GM19023 (cell line): ENCODE measurements at regions not wholly inside any gene's neighbourhood (a gene's known extent, or its start where the extent isn't known, plus 50 kb on each side); places are given as distances from the start of the nearest gene placed in this dataset.

Experiments
- ATAC-seq: cut with Tn5 transposase; IDR thresholded peaks from one replicate; pipeline ENCODE4 v1.9.1; 2021; ENCODE audit warnings: mild to moderate bottlenecking, moderate library complexity; ENCODE audit not compliant: unreplicated experiment

DNA sequence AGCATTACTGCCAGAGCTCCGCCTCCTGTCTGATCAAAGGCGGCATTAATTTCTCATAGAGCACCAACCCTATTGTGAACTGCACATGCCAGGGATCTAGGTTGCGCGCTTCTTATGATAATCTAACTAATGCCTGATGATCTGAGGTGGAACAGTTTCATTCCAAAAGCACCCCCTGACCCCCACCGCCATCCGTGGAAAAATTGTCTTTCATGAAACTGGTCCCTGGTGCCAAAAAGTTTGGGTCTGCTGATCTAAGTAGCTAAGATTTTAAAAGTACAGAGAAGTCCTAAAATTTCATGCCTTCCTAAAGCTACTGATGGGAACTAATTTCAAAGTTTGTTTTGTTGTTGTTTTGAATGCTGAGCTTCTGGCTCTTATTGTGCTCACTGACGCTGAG is 281.6 kb downstream of the PRL start:
- ATAC-seq, result no peak

DNA sequence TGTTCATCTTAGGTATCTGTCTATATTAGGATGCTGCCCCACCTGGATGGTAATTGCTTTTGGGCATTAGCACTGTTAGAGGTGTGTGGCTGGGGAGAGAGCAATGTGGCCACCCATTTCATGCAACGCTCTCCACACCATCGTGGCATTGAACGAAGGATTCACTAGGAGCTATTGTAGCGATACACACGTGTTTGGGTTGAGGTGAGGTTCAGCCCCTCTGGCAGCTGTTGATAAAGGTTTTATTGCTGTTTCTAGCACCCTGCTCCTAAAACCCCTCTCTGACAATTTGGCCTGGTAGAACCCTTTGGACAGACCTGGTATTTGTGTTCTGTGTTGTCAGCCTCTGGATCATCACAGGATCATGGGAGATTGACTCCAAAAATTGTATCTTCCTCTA is 280.9 kb downstream of the PRL start:
- ATAC-seq, result no peak

DNA sequence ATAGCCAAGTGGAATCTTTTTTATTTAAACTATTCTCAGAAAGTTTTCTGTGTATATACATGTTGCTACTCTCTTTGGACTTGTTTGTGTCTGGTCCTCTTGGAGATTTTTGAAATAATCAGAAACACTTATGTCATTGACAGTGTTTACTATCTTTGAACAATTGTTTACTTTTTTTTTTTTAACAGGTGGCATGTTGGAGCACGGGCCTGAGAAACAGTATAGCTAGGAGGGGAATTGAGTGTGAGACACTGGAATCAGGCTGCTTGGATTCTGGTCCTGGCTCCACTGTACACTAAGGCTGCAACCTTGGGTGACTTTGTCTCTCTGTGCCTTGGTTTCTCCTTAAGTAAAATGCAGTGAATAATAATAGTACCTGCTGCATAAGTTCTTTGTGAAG is 279.6 kb downstream of the PRL start:
- ATAC-seq, result no peak

DNA sequence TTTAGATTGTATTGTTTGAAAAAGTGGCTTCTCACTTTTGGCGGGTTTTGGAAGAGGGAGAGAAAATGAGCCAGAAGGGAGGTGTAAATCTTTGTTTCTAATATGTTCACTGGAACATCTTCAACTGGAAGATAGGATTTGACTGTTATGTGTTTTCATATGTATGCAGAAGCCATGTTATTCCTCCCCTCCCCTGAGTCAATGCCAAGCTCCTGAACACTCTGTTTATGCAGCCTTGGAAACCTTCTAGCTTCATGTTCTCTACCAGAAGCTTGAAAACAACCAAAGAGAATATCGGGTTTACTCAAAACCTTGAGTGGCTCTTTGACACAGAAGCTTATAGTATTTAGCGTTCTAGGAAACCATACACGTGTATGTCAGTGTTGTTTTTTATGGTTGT is 279.1 kb downstream of the PRL start:
- ATAC-seq, result no peak

DNA sequence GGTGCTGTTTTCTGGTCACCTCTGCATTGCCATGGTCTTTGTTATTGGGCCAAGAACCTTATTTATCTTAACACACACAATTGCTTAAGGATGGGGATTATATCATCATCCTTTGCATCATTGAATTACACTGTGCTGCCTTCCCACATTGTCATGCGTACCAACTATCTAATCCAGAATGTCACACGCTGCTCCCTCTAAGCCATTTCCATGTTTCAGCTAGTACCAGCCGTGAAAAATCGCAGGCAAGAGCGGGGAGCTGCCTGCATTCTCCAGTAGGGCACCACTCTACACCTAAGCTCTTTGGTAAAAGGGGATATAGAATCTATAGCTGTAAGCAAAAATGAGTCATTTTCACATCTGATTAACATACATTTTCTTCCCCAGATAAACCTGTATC is 277.0 kb downstream of the PRL start:
- ATAC-seq, result no peak

DNA sequence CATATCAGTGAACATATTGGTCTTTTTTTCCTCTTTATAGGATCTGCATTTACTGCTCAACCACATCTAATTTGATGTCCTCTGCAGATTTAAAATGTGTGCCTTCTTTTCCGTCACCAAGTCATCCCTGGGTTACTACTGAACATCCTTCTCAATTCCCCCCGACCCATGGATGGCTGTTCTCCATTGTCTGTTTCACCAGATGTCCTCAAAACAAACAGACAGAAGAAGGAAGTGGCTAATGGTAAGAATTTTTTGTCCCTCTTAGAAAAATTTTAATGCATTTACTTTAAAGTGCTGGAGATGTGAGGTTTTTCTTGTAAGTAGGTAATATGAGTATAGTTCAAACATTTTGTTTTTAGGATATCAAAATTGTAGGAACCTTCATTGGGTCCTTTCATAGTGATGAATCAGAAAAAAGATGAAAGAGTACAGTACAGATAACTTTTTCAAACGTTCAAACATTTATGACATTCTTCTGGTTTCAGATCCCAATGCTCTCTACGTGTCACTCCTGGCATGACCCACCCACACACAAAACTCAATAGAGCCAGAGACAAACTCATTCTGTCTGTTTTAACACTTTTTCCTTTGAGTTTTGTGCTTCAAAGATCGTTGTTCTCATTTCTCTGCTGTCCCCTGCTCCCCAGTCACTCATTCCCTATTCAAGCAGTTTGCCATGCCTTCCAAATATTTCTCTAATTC is 276.4 kb downstream of the PRL start:
- no peak for ATAC-seq

DNA sequence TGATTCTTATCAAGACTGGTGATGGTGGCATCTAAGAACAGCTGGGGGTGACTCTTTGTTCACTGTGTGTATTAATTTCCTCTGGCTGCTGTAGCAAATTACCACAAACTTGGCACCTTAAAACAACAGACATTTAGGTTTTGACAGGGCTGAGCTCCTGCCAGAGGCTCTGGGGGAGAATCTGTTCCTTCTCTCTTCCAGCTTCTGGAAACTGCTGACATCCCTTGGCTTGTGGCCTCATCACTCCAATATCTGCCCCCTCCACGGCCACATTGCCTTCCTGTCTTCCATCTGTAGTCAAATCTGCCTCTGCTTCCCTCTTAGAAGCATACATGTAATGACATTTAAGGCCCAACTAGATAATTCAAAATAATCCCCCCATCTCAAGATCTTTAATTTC is 274.9 kb downstream of the PRL start:
- no peak for ATAC-seq

DNA sequence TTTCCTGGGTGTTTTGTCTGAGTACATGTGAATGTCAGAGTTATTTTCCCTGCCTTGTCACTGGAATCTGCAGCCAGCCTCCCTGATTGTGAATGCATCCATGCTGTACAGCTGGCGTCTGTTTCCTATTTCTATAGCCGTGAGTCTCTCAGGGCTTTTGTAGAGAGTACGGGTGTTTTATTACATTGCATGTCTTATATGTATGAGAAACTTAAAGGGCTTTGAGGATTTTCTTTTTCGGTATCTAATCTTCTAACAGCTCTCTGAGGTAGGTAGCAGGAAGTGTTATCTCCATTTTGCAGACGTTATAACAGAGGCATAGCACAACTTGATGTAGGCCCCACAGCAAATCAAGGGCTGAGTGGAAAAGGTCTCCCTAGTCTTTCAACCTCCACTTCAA is 272.9 kb downstream of the PRL start:
- ATAC-seq, result no peak

DNA sequence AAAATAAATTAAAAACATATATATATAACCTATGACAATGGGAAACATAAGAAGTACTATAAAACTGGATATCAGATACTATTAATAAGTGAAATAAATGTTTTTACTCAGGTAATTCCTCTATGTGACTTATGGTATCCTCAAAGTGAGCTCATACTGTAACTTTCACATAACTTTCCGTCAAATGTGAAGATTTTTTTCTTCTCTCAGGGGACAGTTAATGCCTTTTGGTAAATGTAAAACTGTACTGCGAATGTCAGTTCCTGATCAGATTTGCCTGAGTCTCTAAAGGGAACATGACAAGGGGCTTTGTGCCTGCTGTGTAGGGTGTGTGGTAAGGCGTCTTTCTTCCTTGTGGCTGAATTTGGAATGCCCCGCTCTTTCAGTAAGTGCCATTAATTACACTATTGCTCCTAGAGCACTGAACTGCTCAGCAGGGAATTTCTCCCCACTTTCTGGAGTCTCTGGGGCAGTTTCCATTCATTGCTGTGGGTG is 271.8 kb downstream of the PRL start:
- peak; percentile 35 for ATAC-seq

DNA sequence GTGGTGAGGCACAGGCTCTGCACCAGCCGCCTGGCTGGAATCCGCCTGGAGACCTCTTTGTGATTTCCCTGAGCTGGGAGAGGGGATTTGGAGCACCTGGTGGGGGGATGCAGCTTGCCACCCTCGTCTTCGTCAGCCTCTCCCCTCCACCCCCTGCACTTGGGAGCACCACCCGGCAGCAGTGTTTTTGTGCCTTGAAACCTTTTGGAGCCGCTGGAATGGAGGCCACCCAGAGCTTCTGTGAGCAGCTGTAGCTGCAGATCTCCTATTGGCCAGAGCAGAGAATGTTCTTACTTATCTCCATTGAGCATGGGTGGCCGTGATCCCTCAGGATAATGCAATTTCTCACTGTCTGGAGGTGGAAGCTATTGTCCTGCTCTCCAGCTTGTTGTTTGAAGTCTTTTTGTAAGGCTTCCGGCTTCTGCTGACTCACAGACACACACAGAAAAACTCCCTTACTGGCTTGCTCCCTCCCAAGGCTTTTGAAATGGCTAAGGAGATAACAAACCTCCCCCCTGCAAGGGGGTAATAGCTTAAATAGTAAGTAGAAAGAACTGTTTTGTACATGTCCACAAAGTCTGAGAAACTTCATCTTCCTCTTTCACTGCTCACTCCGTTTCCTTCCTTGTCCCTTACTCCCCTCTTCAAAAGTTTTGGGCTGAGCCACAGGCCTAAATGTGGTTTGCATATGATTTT is 271.2 kb downstream of the PRL start:
- ATAC-seq, result peak; percentile 66

DNA sequence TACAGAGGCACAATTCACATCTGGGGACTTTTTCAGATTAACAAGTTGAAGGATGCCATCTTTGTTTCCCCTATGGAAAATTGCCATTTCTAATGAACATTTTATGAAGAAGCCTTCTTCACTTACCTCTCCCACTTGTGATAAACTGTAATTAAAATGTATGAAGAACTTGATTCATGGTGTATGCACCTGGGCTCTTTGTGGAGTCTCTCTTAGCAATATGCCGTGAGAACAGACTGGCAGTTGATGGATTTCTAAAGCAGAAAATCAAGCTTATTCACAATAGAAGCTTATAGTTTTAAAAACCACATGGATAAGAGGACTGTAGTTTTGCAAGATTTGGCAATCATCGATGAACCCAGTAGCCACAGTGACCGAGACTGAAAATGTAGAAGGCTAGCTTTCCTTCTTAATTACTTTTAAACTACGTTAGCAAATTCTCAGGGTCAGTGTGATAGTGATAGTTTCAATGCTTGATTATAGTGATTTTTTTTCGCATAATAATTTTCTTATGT is 270.6 kb downstream of the PRL start:
- peak; percentile 4 for ATAC-seq

DNA sequence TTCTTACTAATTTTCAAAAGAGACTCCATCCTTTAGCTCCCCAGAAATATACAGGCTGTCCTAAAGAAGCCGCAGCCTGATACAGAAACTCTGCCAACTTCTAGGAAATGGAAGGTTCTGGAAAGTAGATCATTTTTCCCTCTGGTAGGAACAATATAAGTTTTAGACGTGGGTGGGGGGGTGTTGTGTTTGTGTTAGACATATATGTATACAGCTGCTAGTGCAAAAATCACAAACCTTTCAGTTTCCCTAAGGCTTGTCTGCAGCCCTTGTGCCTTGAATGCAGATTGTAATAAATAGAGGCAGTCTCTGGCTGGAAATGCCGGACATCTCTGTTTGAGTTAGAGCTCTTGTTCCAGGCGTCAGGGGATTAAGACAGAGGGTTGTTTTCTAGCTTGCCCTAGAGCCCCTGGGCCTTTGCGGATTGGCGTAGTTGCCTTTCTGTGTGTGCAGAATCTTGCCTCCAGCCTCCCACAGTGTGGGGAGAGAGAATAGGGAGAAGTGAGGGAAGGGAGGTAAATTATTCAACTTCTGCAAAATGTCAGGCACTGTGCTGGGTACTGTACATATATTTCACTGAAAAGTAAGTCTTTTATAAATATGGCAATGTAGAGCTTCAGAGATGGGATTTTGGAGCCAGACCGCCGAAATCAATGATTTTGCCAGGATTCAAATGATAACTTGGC is 269.7 kb downstream of the PRL start:
- no peak for ATAC-seq

DNA sequence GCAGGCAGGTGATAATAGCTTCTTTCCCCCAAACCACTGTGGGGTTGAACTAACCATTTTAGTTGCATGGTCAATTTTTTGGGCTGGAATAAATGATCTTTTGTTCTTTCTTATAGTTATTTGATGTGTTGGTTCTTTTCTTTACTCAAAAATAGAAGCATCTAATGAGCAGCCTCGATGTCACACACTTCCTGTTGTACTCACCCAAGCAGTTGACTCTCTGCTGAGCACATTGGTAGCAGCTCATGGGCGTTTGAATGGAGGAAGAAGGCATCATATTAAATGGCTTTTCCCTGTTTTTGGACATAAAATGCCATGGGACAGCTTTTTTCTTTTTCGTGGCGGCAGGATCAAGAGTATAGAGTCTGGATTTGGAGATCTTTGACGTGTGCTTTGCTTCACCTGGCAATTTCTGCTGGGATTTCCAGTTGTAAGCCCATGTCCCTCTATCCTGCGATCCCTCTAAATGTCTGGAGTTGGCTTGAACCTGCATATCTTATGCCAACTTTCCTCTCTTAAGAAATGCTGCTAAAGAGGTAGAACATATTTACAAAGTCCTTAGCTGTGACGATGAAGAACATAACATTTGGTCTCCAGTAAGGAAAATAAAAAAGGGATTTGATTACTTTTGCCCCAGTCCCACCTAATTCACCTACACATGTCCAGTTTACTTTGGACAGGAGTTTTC is 268.3 kb downstream of the PRL start:
- no peak for ATAC-seq

DNA sequence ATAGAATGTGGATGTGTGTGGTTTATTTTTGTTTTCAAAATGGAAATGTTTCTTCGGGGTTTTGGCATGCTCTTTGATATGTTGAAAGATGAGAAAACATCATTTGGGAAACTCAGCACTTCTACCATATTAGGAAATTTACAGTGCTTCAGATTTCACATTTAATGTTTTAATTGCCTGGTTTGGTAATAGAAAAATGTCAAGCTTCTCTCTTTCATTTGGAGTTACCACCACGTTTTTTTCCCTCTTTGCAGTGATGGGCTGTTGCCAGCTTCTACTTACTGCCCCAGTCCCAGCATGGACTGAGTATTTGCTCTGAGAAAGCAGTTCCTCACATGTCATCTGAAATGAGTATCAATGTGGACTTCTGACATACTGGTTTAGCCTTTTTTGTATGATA is 267.7 kb downstream of the PRL start:
- no peak for ATAC-seq

DNA sequence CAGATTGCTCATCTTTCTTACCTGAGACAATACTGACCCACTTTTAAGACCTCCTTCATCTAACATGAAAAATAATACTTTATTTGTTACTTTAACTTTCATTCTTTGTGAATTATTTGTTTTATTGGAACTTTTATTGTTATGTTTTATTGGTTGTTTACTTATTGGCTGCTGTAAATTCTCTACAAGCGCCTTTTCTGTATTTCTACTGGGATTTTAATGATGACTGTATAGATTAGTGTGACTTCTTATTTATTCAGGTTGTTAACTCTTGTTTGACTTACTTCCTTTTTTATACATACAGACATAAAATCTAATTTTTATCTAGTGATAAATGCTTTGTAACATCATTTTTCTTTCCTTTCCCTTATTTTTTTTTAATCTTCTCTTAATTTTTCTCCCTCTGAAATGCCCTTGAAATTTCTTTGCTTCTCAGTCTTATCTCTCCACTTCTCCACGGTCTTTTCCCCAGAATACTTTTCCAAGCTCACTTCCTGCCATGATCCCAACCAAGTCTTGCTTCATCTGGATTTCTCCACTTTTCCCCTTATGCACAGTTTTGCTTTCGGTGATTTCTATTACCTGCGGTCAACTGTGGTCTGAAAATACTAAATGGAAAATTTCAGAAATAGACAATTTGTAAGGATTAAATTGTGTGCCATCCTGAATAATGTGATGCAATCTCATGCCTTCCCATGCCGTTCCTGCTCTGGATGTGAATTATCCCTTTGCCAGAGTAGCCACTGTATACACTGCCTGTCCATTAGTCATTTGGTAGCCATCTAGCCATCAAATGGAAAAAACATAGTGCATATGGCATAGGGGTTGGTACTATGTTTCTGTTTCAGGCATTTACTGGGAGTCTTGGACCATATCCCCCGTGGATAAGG is 265.9 kb downstream of the PRL start:
- ATAC-seq, result no peak

DNA sequence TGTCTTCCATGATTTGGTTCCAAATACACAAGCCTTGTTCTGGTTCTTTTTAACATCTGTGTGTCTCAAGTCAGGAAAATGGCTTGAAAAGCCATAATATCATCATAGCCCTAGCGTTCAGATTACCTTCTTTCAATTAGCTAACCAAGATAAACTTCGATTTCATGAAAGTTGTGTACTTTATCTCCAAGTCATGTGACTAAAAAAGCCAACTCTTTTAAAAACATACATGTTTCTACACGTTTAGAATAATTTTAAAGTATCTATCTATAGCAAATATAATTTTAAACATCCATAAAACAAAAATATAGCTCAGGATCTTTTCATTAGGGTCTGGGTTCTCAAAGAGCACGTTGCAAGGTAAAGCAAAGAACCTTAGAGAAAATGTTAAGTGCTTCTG is 261.1 kb downstream of the PRL start:
- ATAC-seq, result no peak

DNA sequence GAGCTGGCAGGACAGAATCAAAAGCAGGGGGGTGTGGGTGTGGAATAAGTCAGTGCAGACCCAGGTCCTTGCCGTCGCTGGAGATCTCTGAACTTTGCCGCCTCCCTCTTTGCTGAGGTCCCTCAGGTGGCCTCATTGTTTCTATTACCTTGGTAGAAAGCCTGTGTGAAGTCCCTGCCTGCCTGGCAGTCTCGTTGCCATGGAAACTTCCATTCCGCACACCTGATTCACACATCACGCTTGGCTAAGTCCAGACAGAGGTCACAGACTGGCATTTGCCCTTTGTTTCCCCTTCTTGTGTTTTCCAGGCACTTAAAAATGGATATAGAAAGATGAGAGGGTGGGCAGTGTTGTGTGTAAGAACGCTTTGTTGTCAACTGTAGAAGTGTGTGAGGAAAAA is 260.6 kb downstream of the PRL start:
- no peak for ATAC-seq

DNA sequence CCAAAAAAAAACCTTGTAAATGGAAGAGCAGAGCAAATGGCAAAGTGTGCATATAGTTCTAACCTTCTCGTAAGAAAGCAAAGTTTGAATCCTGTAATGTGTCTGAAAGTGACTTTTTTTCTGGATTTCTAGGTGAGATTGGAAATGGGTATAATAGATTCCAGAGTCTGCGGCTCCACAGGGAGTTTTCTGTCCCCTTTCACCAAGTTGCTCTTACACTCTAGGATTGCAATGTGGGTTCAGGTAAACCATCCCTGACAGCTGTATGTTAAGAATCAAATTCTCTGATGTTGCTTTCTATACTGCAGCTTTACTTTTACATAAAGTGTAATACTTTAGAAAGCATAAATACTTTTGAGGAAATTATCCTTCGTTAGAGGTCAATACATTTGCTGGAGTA is 260.1 kb downstream of the PRL start:
- ATAC-seq, result no peak

DNA sequence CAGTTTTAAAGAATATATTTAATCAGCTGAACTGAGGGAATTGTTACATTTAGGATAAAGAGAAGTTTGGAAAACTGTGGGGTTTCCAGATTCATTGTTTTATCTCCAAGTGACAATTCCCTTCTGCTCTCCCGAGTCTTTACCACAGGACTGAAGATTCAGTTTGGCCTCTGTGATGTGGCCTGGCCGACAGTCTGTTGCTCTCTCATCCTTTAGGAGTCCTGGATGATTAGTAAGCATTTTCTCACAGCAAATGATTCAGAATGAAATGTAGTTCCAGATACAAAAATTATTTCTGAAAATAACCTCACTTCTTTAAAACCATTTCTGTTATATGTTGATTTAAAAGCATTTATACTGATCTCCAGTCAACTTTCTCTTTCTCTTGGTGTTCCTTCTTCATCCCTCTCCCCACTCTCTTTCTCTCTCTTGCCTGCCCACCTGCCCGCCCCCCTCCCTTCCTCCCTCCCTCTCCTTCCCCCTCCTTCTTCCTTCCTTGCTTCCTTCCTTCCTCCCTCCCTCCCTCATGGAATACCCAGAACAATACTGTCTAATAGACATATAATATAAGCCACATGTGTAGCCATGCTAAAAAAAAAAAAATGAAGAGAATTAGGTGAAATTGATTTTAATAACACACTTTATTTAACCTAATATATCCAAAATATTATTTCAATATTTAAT is 254.9 kb downstream of the PRL start:
- ATAC-seq, result no peak

DNA sequence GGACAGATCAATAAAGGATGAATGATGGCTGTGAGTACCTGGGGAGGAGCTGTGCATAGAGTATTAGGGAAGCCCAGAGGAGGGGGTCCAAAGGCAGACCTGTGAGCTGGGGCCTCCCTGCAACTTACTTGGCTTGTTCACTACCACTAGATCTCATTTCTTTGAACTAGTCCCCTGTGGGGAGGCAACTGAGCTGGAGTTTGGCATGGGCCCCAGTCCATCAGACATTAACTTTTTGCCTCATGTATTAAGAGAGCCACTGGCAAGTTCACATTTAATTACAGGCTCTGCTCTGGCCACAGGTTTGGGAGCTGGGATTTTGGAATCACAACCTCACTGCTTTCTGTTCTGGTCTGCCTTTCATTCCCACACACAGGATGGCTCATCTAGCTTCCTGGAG is 254.1 kb downstream of the PRL start:
- ATAC-seq, result no peak
